GM19468 (cell line): ENCODE measurements at regions not wholly inside any gene's neighbourhood (a gene's known extent, or its start where the extent isn't known, plus 50 kb on each side); places are given as distances from the start of the nearest gene placed in this dataset.

Source experiments
- ATAC-seq: cut with Tn5 transposase; IDR thresholded peaks from one replicate; pipeline ENCODE4 v1.9.1; 2021; ENCODE audit warnings: mild to moderate bottlenecking, moderate library complexity, moderate number of reproducible peaks; ENCODE audit not compliant: unreplicated experiment; ENCODE audit errors: extremely low read depth

- ATAC-seq: no peak
These were observed 83.8 kb upstream of the TPM1 start for GRCh38 chr15:62958528-62959363.

DNA sequence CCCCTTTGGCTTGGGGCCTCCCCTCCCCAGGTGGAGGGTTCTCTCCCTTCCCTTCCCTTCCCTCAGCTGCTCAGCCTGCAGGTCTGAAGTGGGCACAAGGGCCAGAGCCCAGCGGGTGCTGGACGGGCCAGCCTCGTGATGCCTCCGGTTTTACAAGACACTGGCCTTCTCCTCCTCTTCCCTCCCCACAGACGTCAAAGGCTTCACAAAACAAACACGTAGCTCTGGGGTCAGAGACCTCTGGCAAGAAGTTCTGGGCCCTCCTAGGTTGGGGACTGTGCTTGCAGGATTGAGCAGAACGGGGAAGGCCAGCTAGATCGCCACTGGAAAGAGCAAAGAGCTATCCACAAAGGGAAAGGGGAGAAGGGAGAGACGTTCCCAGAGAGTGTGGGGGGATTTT, 81.4 kb upstream of the TPM1 start:
- no peak for ATAC-seq

DNA sequence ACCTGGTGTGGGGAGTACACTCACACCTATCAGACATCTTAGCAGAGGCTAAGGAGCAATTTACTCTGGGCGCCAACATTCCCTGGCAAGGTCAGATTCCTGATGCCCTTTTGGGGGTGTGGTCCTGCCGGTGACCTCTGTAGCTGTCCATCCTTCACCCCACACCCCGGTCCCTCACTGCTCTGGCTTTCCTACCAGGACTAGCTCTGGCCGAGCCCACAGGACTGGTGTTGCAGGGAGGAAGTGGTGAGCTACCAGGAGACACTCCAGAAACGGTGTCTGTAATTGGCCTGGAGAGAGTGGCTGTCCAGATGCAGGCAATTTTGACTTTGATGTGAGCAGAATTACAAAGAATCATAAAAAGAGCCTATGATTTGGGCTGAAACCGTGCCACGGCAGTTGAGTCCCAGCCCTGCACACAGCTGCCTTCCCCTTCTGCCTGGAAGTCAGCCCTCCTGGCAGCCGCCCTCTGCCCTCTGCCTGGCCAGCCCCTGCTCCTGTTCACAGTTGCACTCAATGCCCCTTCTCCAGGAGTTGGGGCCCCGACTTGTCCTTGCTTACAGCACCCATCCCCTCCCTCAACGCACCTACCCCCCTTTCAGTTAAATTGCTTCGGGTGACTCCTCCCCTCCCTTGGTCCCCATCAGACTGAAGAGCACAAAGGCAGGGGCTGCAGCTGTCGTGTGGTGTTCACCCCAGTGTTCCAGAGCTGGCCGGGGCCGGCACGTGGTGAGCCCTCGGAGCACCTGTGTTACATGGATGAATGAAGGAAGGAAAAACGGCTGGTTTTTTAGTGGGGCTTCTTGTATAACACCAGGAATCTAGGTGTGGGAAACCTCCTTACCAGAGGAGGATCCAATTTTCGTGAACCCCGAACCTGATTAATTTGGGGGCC, 80.2 kb upstream of the TPM1 start:
- ATAC-seq: no peak

- ATAC-seq: no peak
These were observed 78.3 kb upstream of the TPM1 start for GRCh38 chr15:62964251-62964650.

GRCh38 chr15:62966294-62967078, 76.1 kb upstream of the TPM1 start:
- ATAC-seq: no peak

DNA sequence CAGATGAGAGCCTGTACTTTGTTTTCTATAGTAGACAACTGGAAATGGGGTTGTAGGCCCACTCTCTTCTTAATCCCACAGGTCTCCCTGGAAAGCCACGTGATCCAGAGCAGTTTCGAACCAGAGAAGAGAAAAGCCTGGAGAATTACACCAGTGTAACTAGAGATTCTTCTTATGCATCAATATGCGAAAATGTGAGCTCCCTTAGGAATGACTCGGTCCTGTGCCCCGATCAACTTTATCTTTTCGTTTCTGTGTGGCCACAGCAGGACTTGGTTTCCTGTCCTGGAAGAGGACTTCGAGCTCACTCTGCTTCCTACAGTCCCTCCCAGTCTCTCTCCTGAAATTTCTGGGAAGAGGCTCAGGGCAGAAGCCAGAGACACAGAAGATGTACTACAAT, 73.8 kb upstream of the TPM1 start:
- no peak for ATAC-seq

GRCh38 chr15:62969442-62970089, 73.0 kb upstream of the TPM1 start:
- ATAC-seq: no peak

DNA sequence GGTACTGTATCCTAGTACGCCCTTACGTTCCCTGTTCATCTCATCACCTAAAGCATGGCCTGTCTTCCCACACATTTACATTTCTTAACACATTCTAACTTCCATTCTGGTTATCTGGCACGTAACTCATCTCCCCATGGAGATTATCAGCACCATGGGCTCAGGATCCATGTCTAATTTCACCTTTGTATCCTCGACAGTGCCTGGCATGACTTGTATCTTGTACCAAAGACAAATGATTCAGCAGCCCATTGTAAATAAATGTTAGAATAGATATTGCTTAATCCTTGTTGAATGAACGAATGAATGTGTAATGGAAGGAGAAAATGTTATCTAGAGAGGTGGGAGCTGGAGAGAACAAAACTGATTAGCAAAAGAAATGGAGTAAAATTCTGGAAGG, 69.7 kb upstream of the TPM1 start:
- ATAC-seq: no peak

DNA sequence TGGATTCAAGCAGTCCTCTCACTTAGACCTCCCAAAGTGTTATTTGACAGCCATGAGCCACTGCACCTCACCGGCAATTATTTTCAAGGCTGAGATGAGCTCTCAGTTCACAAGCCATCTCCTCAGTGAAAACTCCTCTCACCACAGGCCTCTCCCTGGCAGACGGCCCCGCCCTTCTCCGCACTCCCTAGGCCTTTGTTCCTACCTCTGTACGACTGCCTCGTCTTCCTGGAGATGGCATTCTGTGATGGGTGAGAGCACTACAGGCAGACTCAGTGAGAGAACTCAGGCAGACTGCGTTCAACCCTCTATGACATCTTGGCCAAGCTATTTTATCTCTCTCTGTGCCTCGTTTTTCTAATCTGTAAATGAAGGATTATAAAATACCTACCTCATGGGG, 67.0 kb upstream of the TPM1 start:
- no peak for ATAC-seq

DNA sequence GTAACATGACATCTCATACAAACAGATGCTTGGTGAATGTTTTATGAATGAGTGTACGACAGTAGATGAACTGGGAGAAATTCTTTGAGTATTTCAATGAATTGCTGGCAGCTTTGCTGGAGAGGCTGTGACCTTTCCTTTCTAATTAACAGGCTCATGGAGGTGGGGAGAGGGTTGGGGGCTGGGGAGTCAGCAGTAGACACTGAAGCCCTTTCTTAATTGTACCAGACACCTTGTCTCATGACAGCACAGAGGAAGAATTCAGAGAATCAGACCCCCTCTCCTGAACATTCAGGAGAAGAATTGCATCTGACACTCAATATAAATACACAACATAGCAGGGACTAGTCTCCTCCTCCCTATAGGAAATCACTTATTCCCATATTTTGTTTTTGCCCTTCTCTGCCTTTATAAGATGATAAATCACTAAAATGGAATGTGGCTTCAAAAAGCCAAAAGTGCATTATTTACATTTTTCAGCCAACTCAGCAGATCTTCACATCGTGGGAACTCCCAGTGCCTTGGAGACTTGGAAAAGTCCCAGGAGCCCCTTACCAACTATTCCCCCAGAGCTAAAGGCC, 66.2 kb upstream of the TPM1 start:
- ATAC-seq: no peak

GRCh38 chr15:62977952-62978811, 64.4 kb upstream of the TPM1 start:
- ATAC-seq: no peak

DNA sequence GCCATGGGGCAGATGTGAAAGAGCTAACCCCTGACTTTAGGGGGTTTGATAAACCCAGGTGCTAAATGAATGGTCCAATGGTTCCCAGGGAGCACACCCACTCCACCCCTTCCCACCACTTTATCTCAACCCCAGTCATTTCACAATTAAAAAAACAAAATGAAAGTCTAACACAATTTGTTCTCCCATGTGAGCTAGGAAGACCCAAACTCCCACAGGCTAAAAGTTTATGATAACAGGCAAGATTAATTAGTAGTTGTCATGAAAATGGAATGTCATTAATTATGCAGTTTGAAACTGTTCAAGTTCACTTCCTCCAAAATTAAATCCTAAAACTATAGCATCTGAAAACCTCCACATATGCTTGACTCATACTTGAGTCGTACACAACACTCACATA, 63.3 kb upstream of the TPM1 start:
- ATAC-seq: no peak

GRCh38 chr15:62981071-62981470, 61.5 kb upstream of the TPM1 start:
- ATAC-seq: no peak

- ATAC-seq: no peak
These were observed 58.6 kb upstream of the TPM1 start for GRCh38 chr15:62983956-62984355.

- no peak for ATAC-seq
These were observed 56.8 kb upstream of the TPM1 start for GRCh38 chr15:62985768-62986167.

- ATAC-seq: no peak
These were observed 55.6 kb upstream of the TPM1 start for GRCh38 chr15:62986948-62987347.

- ATAC-seq: no peak
These were observed 53.8 kb upstream of the TPM1 start for GRCh38 chr15:62988701-62989100.

DNA sequence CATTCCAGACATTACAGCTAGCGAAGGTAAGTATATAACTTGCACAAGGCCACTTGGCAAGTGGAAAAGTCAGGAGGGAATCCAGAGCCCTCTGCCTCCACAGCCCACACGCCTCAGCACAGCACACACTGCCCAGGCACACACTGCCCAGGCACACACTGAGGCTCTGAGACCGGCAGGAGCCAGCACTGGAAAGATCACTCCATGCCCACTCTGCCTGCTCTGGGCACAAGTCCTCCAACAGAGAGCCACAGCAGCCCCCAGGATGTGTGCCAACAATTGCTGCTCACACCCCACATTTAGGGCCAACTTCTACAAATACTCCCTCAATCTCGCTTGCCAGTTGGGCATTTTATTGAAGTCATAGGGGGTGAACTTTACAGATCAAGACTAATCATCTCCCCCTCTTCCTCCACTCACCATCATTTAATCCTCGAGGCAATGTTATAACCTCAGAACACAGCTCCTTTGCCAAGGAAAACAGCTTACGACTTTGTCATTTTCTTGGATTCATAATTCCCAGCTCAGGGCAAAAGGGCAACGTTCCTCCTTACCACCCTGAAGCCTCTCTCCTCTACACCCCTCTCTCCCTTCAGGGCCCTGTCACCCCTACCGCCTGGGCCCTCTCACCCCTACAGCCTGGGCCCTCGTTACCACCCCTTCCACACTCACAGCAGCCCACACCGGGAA, 53.0 kb upstream of the TPM1 start:
- ATAC-seq: no peak
